Activated CD8-positive, alpha-beta T cell treated with anti-CD3 and anti-CD28 coated beads for 36 hours (primary cell): ENCODE measurements at regions not wholly inside any gene's neighbourhood (a gene's known extent, or its start where the extent isn't known, plus 50 kb on each side); places are given as distances from the start of the nearest gene placed in this dataset.

Source experiments
- ATAC-seq: fragments of 200-7000 bp; cut with Tn5 transposase; one replicate; pipeline ENCODE4 v1.10.0; 2021; ENCODE audit warnings: mild to moderate bottlenecking, moderate library complexity
- CTCF ChIA-PET: fragments of 350-600 bp; sonication (Branson Sonifier 250); formaldehyde crosslinking; loops from one replicate; lab custom pipeline; 2021; ENCODE audit warnings: antibody characterized with exemption; lab: Charles Lee
- POLR2A ChIA-PET: fragments of 350-600 bp; sonication (Branson Sonifier 250); formaldehyde crosslinking; loops from one replicate; lab custom pipeline; 2021; ENCODE audit warnings: antibody characterized with exemption; lab: Charles Lee
- DNase-seq: peaks from one replicate; pipeline ENCODE4 v3.0.0-alpha.2; 2020
- H3K27ac Mint-ChIP-seq: one replicate; pipeline ENCODE4 v1.8.0; 2021; ENCODE audit warnings: mild to moderate bottlenecking, mixed read lengths
- H3K27me3 Mint-ChIP-seq: one replicate; pipeline ENCODE4 v1.8.0; 2021; ENCODE audit warnings: mixed read lengths
- H3K36me3 Mint-ChIP-seq: one replicate; pipeline ENCODE4 v1.8.0; 2021; ENCODE audit warnings: low read depth, mixed read lengths
- H3K4me1 Mint-ChIP-seq: one replicate; pipeline ENCODE4 v1.8.0; 2021; ENCODE audit warnings: low read depth, mixed read lengths
- H3K4me3 Mint-ChIP-seq: one replicate; pipeline ENCODE4 v1.8.0; 2021; ENCODE audit warnings: mild to moderate bottlenecking, moderate library complexity, mixed read lengths
- H3K9me3 Mint-ChIP-seq: one replicate; pipeline ENCODE4 v1.8.0; 2021; ENCODE audit warnings: mixed read lengths
- intact Hi-C: fragments of 100-400 bp; cut with micrococcal nuclease; formaldehyde crosslinking; loops from one replicate; pipeline ENCODE4 v1.10.0; 2022
- TF ChIP-seq, protein P1 (sequence below): fragments of 200-600 bp; IDR thresholded peaks from one replicate; pipeline ENCODE4 v1.8.0; 2022; ENCODE audit warnings: antibody characterized with exemption, mild to moderate bottlenecking

GRCh38 chr1:102655034-102655433 lies 453.3 kb downstream of the COL11A1 start:
- ChIA-PET POLR2A (no interaction called here), CTCF (no interaction called here)
- no peak overlapping the region for H3K4me3 Mint-ChIP-seq
- no peaks in the 10 kb centered on the region for H3K4me1 Mint-ChIP-seq
- no peak overlapping the region for H3K27ac Mint-ChIP-seq
- no peaks in the 10 kb centered on the region for H3K27me3 Mint-ChIP-seq
- peaks cover 4% of the 10 kb centered on the region for H3K9me3 Mint-ChIP-seq
- no peaks in the 10 kb centered on the region for H3K36me3 Mint-ChIP-seq
- TF ChIP-seq, protein P1, sequence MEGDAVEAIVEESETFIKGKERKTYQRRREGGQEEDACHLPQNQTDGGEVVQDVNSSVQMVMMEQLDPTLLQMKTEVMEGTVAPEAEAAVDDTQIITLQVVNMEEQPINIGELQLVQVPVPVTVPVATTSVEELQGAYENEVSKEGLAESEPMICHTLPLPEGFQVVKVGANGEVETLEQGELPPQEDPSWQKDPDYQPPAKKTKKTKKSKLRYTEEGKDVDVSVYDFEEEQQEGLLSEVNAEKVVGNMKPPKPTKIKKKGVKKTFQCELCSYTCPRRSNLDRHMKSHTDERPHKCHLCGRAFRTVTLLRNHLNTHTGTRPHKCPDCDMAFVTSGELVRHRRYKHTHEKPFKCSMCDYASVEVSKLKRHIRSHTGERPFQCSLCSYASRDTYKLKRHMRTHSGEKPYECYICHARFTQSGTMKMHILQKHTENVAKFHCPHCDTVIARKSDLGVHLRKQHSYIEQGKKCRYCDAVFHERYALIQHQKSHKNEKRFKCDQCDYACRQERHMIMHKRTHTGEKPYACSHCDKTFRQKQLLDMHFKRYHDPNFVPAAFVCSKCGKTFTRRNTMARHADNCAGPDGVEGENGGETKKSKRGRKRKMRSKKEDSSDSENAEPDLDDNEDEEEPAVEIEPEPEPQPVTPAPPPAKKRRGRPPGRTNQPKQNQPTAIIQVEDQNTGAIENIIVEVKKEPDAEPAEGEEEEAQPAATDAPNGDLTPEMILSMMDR, result no peak
- DNase-seq (no peak), ATAC-seq (no peak)
- intact Hi-C loops, result no loop called here

- no peak for ATAC-seq
- ChIA-PET POLR2A (no interaction called here), CTCF (no interaction called here)
- Mint-ChIP-seq H3K4me1 (no peaks in the 10 kb centered on the region), H3K27me3 (no peaks in the 10 kb centered on the region), H3K4me3 (no peak overlapping the region), H3K36me3 (no peaks in the 10 kb centered on the region), H3K27ac (no peak overlapping the region), H3K9me3 (no peaks in the 10 kb centered on the region)
- DNase-seq, result no peak
- intact Hi-C loops, result no loop called here
- TF ChIP-seq, protein P1, result no peak
Measured at GRCh38 chr1:102640872-102641271, 467.4 kb downstream of the COL11A1 start.

- Mint-ChIP-seq H3K36me3 (no peaks in the 10 kb centered on the region), H3K4me1 (no peaks in the 10 kb centered on the region), H3K27me3 (no peaks in the 10 kb centered on the region), H3K9me3 (no peaks in the 10 kb centered on the region), H3K4me3 (no peak overlapping the region), H3K27ac (no peak overlapping the region)
- ATAC-seq, result no peak
- intact Hi-C loops, result no loop called here
- POLR2A ChIA-PET, result no interaction called here
- TF ChIP-seq, protein P1, result no peak
- no peak for DNase-seq
- CTCF ChIA-PET, result no interaction called here
Measured at GRCh38 chr1:102640312-102640711, 468.0 kb downstream of the COL11A1 start.

DNA sequence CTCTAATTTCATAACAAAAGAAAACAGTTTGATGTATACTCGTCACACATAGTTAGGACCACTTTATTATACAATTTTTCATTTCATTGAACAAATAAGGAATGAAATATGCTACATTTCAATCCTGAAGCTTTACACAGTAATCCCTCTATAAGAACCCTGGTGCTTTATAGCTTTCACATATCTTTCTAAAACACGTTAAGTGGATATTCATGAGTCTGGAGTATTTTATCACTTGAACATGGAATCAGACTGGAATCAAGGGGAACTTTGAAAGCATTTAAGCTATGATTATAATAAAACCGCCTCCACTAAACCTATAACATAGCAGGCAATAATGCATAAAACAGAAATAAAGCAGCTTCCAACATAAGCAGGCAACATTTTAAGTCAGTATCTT lies 476.6 kb downstream of the COL11A1 start:
- intact Hi-C loops, result no loop called here
- Mint-ChIP-seq H3K36me3 (no peaks in the 10 kb centered on the region), H3K4me1 (no peaks in the 10 kb centered on the region), H3K27ac (no peak overlapping the region), H3K27me3 (no peaks in the 10 kb centered on the region), H3K9me3 (peaks cover 2% of the 10 kb centered on the region), H3K4me3 (no peak overlapping the region)
- TF ChIP-seq, protein P1, result no peak
- ChIA-PET CTCF (no interaction called here), POLR2A (no interaction called here)
- DNase-seq (no peak), ATAC-seq (no peak)

DNA sequence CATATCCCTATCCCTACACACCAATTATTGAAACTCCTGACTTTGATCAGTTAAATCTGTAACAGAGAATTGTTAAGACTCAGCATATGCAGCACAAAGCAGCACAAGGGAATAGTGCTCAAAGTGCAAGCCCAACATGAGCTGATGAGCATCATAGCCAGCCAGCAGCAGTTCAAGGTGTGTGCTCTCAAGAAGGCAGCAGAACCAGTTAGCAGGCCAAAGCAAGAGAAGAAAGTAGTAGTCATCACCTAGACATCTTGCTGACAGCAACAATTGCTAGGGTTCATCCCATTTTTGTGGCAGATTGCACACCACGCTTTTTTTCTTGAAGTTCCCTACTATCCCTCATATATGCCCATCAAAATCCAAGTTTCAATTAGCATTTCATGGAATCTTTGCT lies 478.3 kb downstream of the COL11A1 start:
- no peaks in the 10 kb centered on the region for H3K36me3 Mint-ChIP-seq
- H3K27me3 Mint-ChIP-seq, result no peaks in the 10 kb centered on the region
- DNase-seq (no peak), ATAC-seq (no peak)
- TF ChIP-seq, protein P1, result no peak
- POLR2A ChIA-PET, result no interaction called here
- peaks cover 2% of the 10 kb centered on the region for H3K9me3 Mint-ChIP-seq
- H3K27ac Mint-ChIP-seq, result no peak overlapping the region
- H3K4me3 Mint-ChIP-seq, result no peak overlapping the region
- CTCF ChIA-PET, result no interaction called here
- H3K4me1 Mint-ChIP-seq, result no peaks in the 10 kb centered on the region
- intact Hi-C loops, result no loop called here
